ENCODE measurements at regions not wholly inside any gene's neighbourhood (a gene's known extent, or its start where the extent isn't known, plus 50 kb on each side); places are given as distances from the start of the nearest gene placed in this dataset.

GRCh38 chr9:28922891-28923290 is 1349.6 kb upstream of the C9orf72 start:
- no peak for ATAC-seq
- Mint-ChIP-seq H3K4me3 (no peak overlapping the region), H3K36me3 (no peaks in the 10 kb centered on the region), H3K27me3 (ENCODE audit: low read depth in 2 of 2) (no peaks in the 10 kb centered on the region), H3K4me1 (peaks cover 0 to 22% of the 10 kb centered on the region in 2 donors), H3K27ac (no peak overlapping the region), H3K9me3 (peaks cover 0 to 4% of the 10 kb centered on the region in 2 donors)
- Histone ChIP-seq H3K4me1 (ENCODE audit: control insufficient read depth, insufficient read depth, low read length) (no peaks in the 10 kb centered on the region), H3K27ac (ENCODE audit: low read length) (no peak overlapping the region), H3K27me3 (ENCODE audit: control insufficient read depth, insufficient read depth, low read length) (no peaks in the 10 kb centered on the region), H3K9me3 (ENCODE audit: control insufficient read depth, insufficient read depth, low read length) (no peaks in the 10 kb centered on the region), H3K36me3 (ENCODE audit: control insufficient read depth, insufficient read depth, low read length) (no peaks in the 10 kb centered on the region), H3K4me3 (ENCODE audit: low read length) (no peak overlapping the region)
- intact Hi-C loops (cut with micrococcal nuclease): no loop called here
- WGBS (ENCODE audit: insufficient coverage): 89% methylated on average over 4 of the region's 4 CpGs
- no peak for DNase-seq
- TF ChIP-seq CTCF (IDR thresholded peaks at IDR 0.05): no peak

GRCh38 chr9:28923351-28923750 is 1350.1 kb upstream of the C9orf72 start:
- H3K4me3 ChIP-seq (ENCODE audit: low read length): no peak overlapping the region
- DNase-seq (no peak), ATAC-seq (no peak)
- peaks cover 0 to 4% of the 10 kb centered on the region in 2 donors for H3K9me3 Mint-ChIP-seq
- H3K27ac Mint-ChIP-seq: no peak overlapping the region
- no peaks in the 10 kb centered on the region for H3K27me3 ChIP-seq (ENCODE audit: control insufficient read depth, insufficient read depth, low read length)
- H3K4me1 ChIP-seq (ENCODE audit: control insufficient read depth, insufficient read depth, low read length): no peaks in the 10 kb centered on the region
- no peaks in the 10 kb centered on the region for H3K9me3 ChIP-seq (ENCODE audit: control insufficient read depth, insufficient read depth, low read length)
- intact Hi-C loops (cut with micrococcal nuclease): no loop called here
- no peak overlapping the region for H3K4me3 Mint-ChIP-seq
- H3K27ac ChIP-seq (ENCODE audit: low read length): no peak overlapping the region
- no peaks in the 10 kb centered on the region for H3K27me3 Mint-ChIP-seq (ENCODE audit: low read depth in 2 of 2)
- peaks cover 0 to 22% of the 10 kb centered on the region in 2 donors for H3K4me1 Mint-ChIP-seq
- WGBS (ENCODE audit: insufficient coverage): 90% methylated on average over 3 of the region's 3 CpGs
- H3K36me3 Mint-ChIP-seq: no peaks in the 10 kb centered on the region
- no peaks in the 10 kb centered on the region for H3K36me3 ChIP-seq (ENCODE audit: control insufficient read depth, insufficient read depth, low read length)
- TF ChIP-seq CTCF (IDR thresholded peaks at IDR 0.05): no peak

GRCh38 chr9:28925157-28925556 is 1351.9 kb upstream of the C9orf72 start:
- Mint-ChIP-seq H3K4me1 (peaks cover 0 to 26% of the 10 kb centered on the region in 2 donors), H3K9me3 (peaks cover 1 to 10% of the 10 kb centered on the region in 2 donors), H3K27me3 (ENCODE audit: low read depth in 2 of 2) (no peaks in the 10 kb centered on the region), H3K4me3 (no peak overlapping the region), H3K27ac (no peak overlapping the region), H3K36me3 (no peaks in the 10 kb centered on the region)
- Histone ChIP-seq H3K4me1 (ENCODE audit: control insufficient read depth, insufficient read depth, low read length) (no peaks in the 10 kb centered on the region), H3K9me3 (ENCODE audit: control insufficient read depth, insufficient read depth, low read length) (no peaks in the 10 kb centered on the region), H3K36me3 (ENCODE audit: control insufficient read depth, insufficient read depth, low read length) (no peaks in the 10 kb centered on the region), H3K27ac (ENCODE audit: low read length) (no peak overlapping the region), H3K27me3 (ENCODE audit: control insufficient read depth, insufficient read depth, low read length) (no peaks in the 10 kb centered on the region), H3K4me3 (ENCODE audit: low read length) (no peak overlapping the region)
- no peak for ATAC-seq
- TF ChIP-seq CTCF (IDR thresholded peaks at IDR 0.05): no peak
- intact Hi-C loops (cut with micrococcal nuclease): no loop called here
- DNase-seq: no peak
- 82% methylated on average over 2 of the region's 3 CpGs for WGBS (ENCODE audit: insufficient coverage)

- ATAC-seq: no peak
Observed at GRCh38 chr9:28926306-28926705, 1353.0 kb upstream of the C9orf72 start.

More at GRCh38 chr9:28926306-28926705, 1353.0 kb upstream of the C9orf72 start:
- DNase-seq: no peak
- H3K9me3 Mint-ChIP-seq: peaks cover 2 to 9% of the 10 kb centered on the region in 2 donors
- no peaks in the 10 kb centered on the region for H3K36me3 ChIP-seq (ENCODE audit: control insufficient read depth, insufficient read depth, low read length)
- no peaks in the 10 kb centered on the region for H3K27me3 ChIP-seq (ENCODE audit: control insufficient read depth, insufficient read depth, low read length)
- H3K4me1 Mint-ChIP-seq: peaks cover 0 to 26% of the 10 kb centered on the region in 2 donors
- TF ChIP-seq CTCF (IDR thresholded peaks at IDR 0.05): no peak
- H3K4me3 Mint-ChIP-seq: no peak overlapping the region
- H3K27ac ChIP-seq (ENCODE audit: low read length): no peak overlapping the region
- H3K27ac Mint-ChIP-seq: no peak overlapping the region
- intact Hi-C loops (cut with micrococcal nuclease): loop anchor here (1.0 kb wide), 1 partner anchor 31 kb away; no protein-coding TSS in a partner anchor
- no peak overlapping the region for H3K4me3 ChIP-seq (ENCODE audit: low read length)
- no peaks in the 10 kb centered on the region for H3K36me3 Mint-ChIP-seq
- WGBS (ENCODE audit: insufficient coverage): 60% methylated on average over 2 of the region's 3 CpGs
- H3K27me3 Mint-ChIP-seq (ENCODE audit: low read depth in 2 of 2): no peaks in the 10 kb centered on the region
- H3K9me3 ChIP-seq (ENCODE audit: control insufficient read depth, insufficient read depth, low read length): no peaks in the 10 kb centered on the region
- H3K4me1 ChIP-seq (ENCODE audit: control insufficient read depth, insufficient read depth, low read length): no peaks in the 10 kb centered on the region
